ENCODE measurements at regions not wholly inside any gene's neighbourhood (a gene's known extent, or its start where the extent isn't known, plus 50 kb on each side); places are given as distances from the start of the nearest gene placed in this dataset.

- Mint-ChIP-seq H3K27ac (no peak overlapping the region), H3K9me3 (peaks cover 0 to 1% of the 10 kb centered on the region in 2 donors)
Measured at GRCh38 chr5:103498800-103499551, 63.6 kb downstream of the NUDT12 start.

GRCh38 chr5:103498211-103498610, 64.4 kb downstream of the NUDT12 start:
- ATAC-seq (replicated peaks) (no peak), DNase-seq (no peak)
- Mint-ChIP-seq H3K9me3 (peaks cover 0 to 1% of the 10 kb centered on the region in 2 donors), H3K36me3 (no peaks in the 10 kb centered on the region), H3K4me3 (no peak overlapping the region), H3K27ac (no peak overlapping the region), H3K4me1 (no peaks in the 10 kb centered on the region), H3K27me3 (peaks cover 0 to 16% of the 10 kb centered on the region in 2 donors)

More at GRCh38 chr5:103498800-103499551, 63.6 kb downstream of the NUDT12 start:
- Mint-ChIP-seq H3K4me3 (no peak overlapping the region), H3K27me3 (peaks cover 0 to 16% of the 10 kb centered on the region in 2 donors), H3K36me3 (no peaks in the 10 kb centered on the region), H3K4me1 (no peaks in the 10 kb centered on the region)
- ATAC-seq (replicated peaks) = no peak
- no peak for DNase-seq

DNA sequence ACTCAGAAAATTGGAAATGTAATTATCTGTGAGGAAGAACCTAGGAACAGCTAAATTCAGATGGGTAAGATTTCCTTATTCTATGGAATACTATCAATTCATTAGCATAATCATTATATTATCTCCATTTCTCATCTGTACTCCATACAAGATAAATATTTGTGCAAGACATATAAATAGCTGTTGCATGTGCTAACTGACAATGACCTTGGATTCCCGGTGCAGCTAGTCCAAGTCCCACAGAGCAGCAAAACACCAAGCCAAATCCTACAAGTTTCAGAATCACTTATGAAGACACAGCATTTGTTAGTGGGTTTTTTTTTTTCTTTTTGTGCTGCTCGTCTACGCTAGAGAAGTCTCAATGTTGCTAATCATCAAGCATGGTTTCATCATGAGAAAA, 64.8 kb downstream of the NUDT12 start:
- H3K36me3 Mint-ChIP-seq = no peaks in the 10 kb centered on the region
- no peak overlapping the region for H3K27ac Mint-ChIP-seq
- no peak for ATAC-seq (replicated peaks)
- H3K27me3 Mint-ChIP-seq = peaks cover 0 to 16% of the 10 kb centered on the region in 2 donors
- H3K4me3 Mint-ChIP-seq = no peak overlapping the region
- peaks cover 0 to 1% of the 10 kb centered on the region in 2 donors for H3K9me3 Mint-ChIP-seq
- no peaks in the 10 kb centered on the region for H3K4me1 Mint-ChIP-seq
- no peak for DNase-seq

- Mint-ChIP-seq H3K27me3 (peaks cover 5 to 9% of the 10 kb centered on the region in 2 donors), H3K4me1 (no peaks in the 10 kb centered on the region), H3K4me3 (no peak overlapping the region), H3K9me3 (peaks cover 0 to 1% of the 10 kb centered on the region in 2 donors), H3K36me3 (no peaks in the 10 kb centered on the region), H3K27ac (no peak overlapping the region)
- DNase-seq (no peak), ATAC-seq (replicated peaks) (no peak)
Measured at GRCh38 chr5:103490030-103490739, 72.4 kb downstream of the NUDT12 start.

DNA sequence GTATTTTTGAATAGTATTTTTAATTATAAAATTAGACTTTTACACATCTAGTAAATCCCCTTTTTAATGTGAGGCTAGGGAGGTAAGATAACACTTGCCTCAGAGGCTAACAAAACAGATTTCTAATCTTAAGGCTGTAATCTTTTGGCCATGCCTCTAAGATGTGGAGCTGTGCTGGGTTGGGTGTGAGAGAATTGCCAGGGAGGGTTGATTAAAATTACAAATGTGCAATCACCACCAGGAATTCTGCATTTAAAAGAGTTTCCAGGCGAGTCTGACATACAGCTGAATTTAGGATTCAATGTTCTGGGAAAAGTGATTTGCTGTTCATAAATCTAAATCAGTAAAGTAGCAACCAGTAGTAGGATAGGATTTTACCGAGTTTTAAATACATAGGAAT, 73.3 kb downstream of the NUDT12 start:
- no peaks in the 10 kb centered on the region for H3K4me1 Mint-ChIP-seq

DNA sequence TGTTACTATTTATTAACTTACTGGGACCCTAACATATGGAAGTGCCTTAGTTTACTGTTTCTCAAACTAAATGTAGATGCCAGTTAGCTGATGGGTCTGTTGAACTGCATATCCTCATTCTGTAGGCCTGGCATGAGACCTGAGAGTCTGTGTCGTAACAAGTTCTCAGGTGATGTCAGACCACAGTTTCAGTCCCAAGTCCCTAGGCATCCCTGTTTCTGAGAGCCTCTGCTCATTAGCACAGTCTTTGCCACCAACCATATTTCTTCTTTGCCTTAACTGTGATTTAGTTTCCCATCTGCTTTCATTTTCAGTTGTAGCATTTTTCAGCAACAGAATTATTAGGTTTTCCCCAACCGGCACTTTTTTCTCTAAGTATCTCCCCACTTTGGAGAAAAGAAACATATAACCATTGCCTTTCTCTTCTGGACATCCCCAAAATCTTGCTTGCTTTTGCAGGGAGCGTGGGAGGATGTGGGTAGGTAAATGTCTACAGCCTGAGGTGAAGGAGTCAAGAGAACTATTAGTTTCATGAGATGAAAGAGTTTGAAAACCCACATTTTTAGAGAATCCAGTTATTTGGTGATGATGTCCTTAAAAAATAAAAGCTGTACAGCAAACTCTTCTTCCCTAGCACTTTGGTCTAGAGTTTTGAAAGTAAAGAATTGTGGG, 74.6 kb downstream of the NUDT12 start:
- Mint-ChIP-seq H3K4me1 (no peaks in the 10 kb centered on the region), H3K4me3 (no peak overlapping the region), H3K27me3 (peaks cover 5% of the 10 kb centered on the region in 2 donors), H3K9me3 (no peaks in the 10 kb centered on the region), H3K36me3 (no peaks in the 10 kb centered on the region), H3K27ac (no peak overlapping the region)
- ATAC-seq (replicated peaks) = peak in 1 of 2 donors; percentile 31
- DNase-seq = no peak

More for the DNA sequence above, 73.3 kb downstream of the NUDT12 start:
- ATAC-seq (replicated peaks) (no peak), DNase-seq (no peak)
- Mint-ChIP-seq H3K9me3 (no peaks in the 10 kb centered on the region), H3K36me3 (no peaks in the 10 kb centered on the region), H3K27ac (no peak overlapping the region), H3K27me3 (peaks cover 5% of the 10 kb centered on the region in 2 donors), H3K4me3 (no peak overlapping the region)

DNA sequence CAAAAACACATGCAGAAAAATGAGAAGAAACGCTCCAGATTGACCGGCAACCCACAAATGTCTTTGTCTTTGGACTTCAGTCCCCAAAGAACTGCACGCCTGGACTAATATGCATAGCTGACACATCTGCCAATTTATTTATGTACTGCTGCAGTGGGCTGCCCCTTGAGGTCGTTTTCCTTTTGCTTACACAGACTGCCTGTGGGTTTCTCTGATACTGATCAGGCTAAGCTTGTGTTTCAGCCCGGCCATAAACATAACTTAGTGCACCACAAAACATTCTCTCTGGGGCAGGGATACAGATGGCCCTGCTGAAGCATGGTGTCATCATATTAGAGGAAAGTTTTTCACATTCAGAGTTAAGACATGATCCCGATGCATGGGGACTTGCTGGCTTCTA, 75.4 kb downstream of the NUDT12 start:
- Mint-ChIP-seq H3K27ac (no peak overlapping the region), H3K36me3 (no peaks in the 10 kb centered on the region), H3K4me1 (no peaks in the 10 kb centered on the region), H3K4me3 (no peak overlapping the region), H3K9me3 (no peaks in the 10 kb centered on the region), H3K27me3 (peaks cover 5% of the 10 kb centered on the region in 2 donors)
- ATAC-seq (replicated peaks) (no peak), DNase-seq (no peak)

DNA sequence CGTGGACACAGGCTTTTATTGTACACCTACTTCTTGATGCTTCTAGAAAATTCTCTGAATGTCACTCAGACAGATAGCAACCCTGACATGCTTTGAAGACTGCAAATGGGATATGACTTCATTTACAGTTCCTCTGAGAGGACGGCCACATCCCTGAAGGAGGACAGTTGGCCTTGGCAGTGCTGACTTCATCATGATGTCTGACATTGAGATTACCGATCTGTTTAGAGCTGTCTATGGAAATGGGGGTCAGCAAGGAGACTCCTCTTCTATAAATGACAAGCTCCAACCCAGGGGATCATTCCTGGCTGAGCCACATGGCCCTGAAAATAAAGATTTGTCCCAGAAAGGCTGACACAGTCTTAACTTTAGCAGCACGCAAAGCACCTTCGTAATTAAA, 75.8 kb downstream of the NUDT12 start:
- no peaks in the 10 kb centered on the region for H3K9me3 Mint-ChIP-seq
- DNase-seq = no peak
- H3K27ac Mint-ChIP-seq = no peak overlapping the region
- H3K27me3 Mint-ChIP-seq = peaks cover 5% of the 10 kb centered on the region in 2 donors
- no peak overlapping the region for H3K4me3 Mint-ChIP-seq
- no peaks in the 10 kb centered on the region for H3K36me3 Mint-ChIP-seq
- ATAC-seq (replicated peaks) = no peak
- no peaks in the 10 kb centered on the region for H3K4me1 Mint-ChIP-seq

- no peaks in the 10 kb centered on the region for H3K36me3 Mint-ChIP-seq
- H3K27ac Mint-ChIP-seq = no peak overlapping the region
- no peaks in the 10 kb centered on the region for H3K27me3 Mint-ChIP-seq
Measured at GRCh38 chr5:103480246-103480645, 82.3 kb downstream of the NUDT12 start.

DNA sequence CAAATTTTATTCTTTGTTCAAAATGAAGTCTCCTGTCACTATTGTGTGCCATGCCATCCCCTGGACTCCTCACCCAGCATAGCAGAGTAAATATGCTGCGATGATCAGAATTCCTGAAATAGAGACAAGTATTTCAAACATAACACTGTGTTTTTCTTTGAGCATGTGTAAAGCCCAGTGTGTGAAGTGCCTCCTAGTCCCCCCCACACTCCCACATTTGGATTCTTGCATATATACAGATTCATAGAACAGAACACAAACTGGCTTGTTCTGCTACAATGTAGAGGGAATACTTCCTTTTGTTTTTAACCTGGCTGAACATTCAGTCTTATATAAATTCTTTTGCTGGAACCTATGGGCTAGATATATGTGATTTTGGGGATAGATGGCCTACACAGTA, 84.9 kb downstream of the NUDT12 start:
- no peaks in the 10 kb centered on the region for H3K36me3 Mint-ChIP-seq
- H3K4me1 Mint-ChIP-seq = no peaks in the 10 kb centered on the region
- no peaks in the 10 kb centered on the region for H3K9me3 Mint-ChIP-seq
- no peak overlapping the region for H3K4me3 Mint-ChIP-seq
- DNase-seq (no peak), ATAC-seq (replicated peaks) (no peak)
- no peaks in the 10 kb centered on the region for H3K27me3 Mint-ChIP-seq
- H3K27ac Mint-ChIP-seq = no peak overlapping the region

More at GRCh38 chr5:103480246-103480645, 82.3 kb downstream of the NUDT12 start:
- no peak for ATAC-seq (replicated peaks)
- H3K4me1 Mint-ChIP-seq = no peaks in the 10 kb centered on the region
- H3K9me3 Mint-ChIP-seq = no peaks in the 10 kb centered on the region
- DNase-seq = no peak
- no peak overlapping the region for H3K4me3 Mint-ChIP-seq

GRCh38 chr5:103476811-103477210, 85.8 kb downstream of the NUDT12 start:
- DNase-seq = no peak
- Mint-ChIP-seq H3K9me3 (no peaks in the 10 kb centered on the region), H3K4me3 (no peak overlapping the region), H3K36me3 (no peaks in the 10 kb centered on the region), H3K4me1 (no peaks in the 10 kb centered on the region), H3K27me3 (no peaks in the 10 kb centered on the region), H3K27ac (no peak overlapping the region)
- no peak for ATAC-seq (replicated peaks)

DNA sequence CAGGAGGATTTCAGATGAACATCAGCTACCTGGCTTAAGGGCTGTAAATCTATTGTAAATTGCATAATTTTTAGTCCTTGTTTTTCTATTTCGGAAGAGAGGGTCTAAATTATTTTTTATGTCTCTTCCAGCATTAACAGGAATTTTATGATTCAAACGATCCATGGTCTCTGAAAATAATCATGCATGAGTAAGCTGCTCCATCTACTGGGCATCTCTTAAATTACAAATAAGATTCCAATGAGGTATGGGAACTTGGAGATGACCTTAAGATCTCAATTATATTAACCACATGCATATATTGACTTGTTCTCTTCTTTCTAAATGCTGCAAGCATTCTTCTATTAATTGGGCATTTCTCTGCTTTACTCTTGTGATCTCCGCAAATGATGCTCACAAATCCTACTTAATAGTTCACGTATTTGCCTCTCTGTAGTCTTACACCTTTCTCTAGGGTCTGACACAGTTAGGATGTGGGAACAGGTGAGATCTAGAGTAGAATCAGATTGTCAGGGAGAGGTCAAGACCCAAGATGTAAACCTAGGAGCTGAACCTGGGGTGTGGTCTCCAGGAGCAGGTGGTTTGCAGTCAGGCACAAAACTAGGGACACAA, 86.9 kb downstream of the NUDT12 start:
- no peaks in the 10 kb centered on the region for H3K36me3 Mint-ChIP-seq
- H3K4me1 Mint-ChIP-seq = no peaks in the 10 kb centered on the region
- peak in 1 of 2 donors; percentile 46 for ATAC-seq (replicated peaks)
- no peaks in the 10 kb centered on the region for H3K27me3 Mint-ChIP-seq
- no peak overlapping the region for H3K4me3 Mint-ChIP-seq
- H3K9me3 Mint-ChIP-seq = no peaks in the 10 kb centered on the region
- H3K27ac Mint-ChIP-seq = no peak overlapping the region
- DNase-seq = no peak

DNA sequence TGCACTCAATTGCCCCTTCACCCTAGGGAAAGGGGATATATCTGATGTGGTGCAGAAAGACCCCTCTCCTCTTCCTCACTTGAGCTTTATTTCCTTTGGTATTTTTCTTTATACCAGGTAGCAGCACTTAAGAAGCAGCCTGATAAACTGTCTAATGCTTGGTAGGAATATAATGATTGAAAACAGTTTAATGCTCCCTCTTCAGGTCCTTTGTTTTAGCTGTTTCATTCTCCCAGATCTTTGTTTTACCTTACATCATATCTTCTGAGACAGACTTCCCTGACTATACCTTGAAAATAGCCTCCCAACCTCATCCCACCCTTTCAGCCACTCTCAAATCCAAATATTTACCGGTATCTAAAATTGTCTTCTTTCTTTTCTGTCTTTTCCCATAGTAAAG, 87.9 kb downstream of the NUDT12 start:
- H3K36me3 Mint-ChIP-seq = no peaks in the 10 kb centered on the region

DNA sequence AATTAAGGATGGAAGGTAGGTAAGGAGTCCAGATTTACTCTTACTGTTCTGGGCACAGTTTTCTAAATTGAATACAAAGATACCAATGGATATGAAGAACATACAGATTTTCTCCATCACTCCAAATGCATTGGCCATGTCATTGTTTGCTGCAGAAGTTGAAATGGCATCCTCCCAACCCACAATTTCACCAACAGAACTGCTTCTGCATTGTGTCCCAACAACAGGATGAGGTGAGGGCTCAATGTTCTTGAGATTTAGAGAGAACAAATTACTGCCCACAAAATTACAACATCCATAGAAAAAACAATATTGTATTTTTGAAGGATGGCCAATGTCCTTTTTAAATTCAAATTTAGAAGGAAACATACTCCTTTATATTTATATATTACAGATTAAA, 88.9 kb downstream of the NUDT12 start:
- ATAC-seq (replicated peaks) = no peak
- no peaks in the 10 kb centered on the region for H3K9me3 Mint-ChIP-seq
- no peaks in the 10 kb centered on the region for H3K36me3 Mint-ChIP-seq
- no peak for DNase-seq
- no peaks in the 10 kb centered on the region for H3K4me1 Mint-ChIP-seq
- H3K27me3 Mint-ChIP-seq = no peaks in the 10 kb centered on the region
- no peak overlapping the region for H3K27ac Mint-ChIP-seq
- H3K4me3 Mint-ChIP-seq = no peak overlapping the region

More for the DNA sequence above, 87.9 kb downstream of the NUDT12 start:
- no peak overlapping the region for H3K27ac Mint-ChIP-seq
- H3K9me3 Mint-ChIP-seq = no peaks in the 10 kb centered on the region
- no peak overlapping the region for H3K4me3 Mint-ChIP-seq
- ATAC-seq (replicated peaks) (no peak), DNase-seq (no peak)
- no peaks in the 10 kb centered on the region for H3K4me1 Mint-ChIP-seq
- H3K27me3 Mint-ChIP-seq = no peaks in the 10 kb centered on the region

Measured in stimulated activated naive B cell treated with anti-CD40 and anti-IgM and Interleukin-4, amounts not matched to agents 10 μg/mL and 1 μg/mL and 100 μg/mL, for 72 hours (primary cell).